GM12872 (cell line): ENCODE measurements at regions not wholly inside any gene's neighbourhood (a gene's known extent, or its start where the extent isn't known, plus 50 kb on each side); places are given as distances from the start of the nearest gene placed in this dataset.

Experiments used
- TF ChIP-seq, protein P1 (sequence below): IDR thresholded peaks from 3 replicates; pipeline ENCODE4 v1.5.1; 2011; ENCODE audit warnings: low read depth, mild to moderate bottlenecking, low read length, moderate library complexity; ENCODE audit not compliant: insufficient read depth

DNA sequence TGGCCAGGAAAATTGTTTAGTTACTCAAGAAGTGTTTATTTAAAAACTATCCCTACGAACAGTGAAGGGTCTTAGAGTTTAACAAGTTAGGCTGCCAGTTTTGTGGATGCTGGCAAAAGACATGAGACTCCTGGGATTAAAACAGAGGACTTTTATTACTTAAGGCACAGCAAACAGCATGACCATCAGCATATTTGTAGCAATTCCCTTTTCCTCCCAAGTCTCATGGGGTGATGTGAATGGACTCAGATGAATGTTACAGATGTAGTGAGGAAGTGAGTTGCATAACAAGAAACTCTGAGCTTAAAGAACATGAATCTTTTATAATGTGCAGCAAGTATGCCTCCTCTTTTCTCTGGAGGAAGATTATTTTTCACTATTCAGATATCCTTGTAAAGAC lies 695.8 kb downstream of the RPS29 start:
- TF ChIP-seq, protein P1, sequence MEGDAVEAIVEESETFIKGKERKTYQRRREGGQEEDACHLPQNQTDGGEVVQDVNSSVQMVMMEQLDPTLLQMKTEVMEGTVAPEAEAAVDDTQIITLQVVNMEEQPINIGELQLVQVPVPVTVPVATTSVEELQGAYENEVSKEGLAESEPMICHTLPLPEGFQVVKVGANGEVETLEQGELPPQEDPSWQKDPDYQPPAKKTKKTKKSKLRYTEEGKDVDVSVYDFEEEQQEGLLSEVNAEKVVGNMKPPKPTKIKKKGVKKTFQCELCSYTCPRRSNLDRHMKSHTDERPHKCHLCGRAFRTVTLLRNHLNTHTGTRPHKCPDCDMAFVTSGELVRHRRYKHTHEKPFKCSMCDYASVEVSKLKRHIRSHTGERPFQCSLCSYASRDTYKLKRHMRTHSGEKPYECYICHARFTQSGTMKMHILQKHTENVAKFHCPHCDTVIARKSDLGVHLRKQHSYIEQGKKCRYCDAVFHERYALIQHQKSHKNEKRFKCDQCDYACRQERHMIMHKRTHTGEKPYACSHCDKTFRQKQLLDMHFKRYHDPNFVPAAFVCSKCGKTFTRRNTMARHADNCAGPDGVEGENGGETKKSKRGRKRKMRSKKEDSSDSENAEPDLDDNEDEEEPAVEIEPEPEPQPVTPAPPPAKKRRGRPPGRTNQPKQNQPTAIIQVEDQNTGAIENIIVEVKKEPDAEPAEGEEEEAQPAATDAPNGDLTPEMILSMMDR: no peak

DNA sequence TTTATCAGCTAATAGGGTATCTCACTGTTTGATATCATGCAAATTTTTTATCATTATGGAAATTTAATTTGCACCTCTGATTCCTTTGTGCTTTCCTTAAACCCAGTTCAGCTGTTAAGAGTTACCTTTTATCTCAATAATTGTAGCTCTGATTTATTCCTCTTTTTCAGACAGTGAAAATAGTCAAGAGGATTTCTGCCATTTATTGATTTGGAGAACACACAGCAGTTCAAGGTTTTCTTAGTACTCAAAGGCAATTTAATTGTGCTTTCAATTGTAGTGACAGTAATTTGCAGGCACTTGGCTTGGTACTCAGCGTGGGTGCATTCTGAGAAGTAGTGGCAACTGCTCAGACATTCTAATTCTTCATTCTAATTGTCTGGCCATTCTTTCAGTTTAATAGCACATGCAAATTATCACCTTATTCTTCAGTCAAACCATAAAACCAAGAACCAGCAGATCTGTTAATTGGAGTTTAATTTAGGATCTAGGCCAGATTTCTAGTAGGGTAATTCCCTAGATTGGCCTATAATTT lies 709.3 kb downstream of the RPS29 start:
- TF ChIP-seq, protein P1: no peak

DNA sequence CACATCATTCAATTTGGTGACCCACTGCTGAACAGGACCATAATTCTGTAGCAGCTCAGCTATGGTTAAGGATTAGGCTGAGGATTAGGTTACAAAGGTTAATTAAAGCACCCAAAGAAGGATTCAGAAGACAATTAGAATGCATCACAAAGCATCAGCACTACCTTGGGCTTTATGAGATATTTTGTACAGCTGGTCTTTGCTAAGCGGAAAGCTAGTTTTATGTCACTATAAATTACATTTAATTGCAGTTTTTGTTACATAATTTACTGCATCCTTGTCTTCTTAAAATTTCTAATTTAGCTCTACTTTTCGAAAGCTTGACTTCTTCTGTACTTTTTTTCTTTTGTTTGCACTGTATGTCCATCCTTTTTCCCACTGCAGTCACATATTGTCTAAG lies 711.5 kb downstream of the RPS29 start:
- TF ChIP-seq, protein P1: no peak

DNA sequence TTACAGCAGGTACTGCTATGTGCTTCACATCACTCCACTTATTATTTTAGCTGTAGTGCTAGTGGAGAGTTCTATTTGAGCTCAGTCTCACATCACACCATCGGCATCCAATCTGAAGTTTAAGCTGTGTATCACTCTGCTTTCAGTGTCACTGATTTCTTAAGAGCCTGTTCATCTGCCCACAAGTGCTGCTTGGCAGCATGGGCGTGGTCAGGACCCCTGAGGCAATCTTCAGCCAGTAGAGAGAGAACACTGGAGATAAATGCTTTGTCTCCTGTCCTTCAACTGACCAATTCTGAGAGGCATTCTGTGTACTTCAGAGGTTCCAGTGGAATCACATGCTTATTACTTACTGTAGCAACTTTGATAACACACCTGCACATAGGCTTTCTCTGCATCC lies 728.8 kb downstream of the RPS29 start:
- TF ChIP-seq, protein P1: no peak

DNA sequence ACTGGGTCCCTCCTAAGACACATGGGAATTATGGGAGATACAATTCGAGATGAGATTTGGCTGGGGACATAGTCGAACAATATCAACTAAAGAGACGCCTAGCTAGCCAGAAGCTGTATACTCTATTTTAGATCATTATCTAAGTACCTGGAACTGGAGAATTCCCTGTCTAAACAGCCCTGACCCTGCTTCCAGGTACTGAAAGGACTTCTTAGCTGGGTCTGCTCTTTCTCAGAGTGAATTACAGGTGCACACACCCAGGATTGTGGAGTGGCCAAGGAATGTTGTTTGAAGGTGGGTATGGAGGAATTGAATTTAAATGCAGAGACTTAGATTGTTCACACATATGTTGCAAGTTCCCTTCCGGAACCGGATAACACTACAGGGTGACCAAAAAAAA lies 733.0 kb downstream of the RPS29 start:
- TF ChIP-seq, protein P1: no peak

DNA sequence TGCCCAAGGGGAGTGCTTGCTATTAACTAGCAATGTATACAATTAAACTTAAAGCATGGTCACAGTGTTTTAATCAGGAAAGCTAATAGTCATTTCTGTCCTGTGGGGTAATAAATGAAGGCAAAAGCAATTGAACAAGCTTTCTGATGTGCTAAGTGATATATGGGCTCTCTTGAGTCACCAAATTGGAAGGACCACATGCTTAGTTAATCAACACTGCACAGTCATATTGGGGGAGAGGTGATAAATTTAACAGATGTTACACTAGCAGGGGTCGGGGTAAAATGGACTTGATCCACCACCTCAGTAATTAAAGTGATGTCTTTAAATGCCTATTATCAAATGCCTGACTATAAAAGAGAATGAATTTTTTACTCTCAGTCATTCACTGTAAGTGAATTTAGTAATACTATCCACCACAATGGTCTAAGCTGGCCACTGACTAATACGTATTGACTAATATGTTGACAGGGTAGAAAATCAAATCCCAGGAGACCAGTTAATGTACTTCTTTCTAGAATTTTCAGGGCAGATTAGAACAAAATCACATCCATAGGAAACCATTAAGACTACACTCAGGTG lies 736.3 kb downstream of the RPS29 start:
- TF ChIP-seq, protein P1: no peak

DNA sequence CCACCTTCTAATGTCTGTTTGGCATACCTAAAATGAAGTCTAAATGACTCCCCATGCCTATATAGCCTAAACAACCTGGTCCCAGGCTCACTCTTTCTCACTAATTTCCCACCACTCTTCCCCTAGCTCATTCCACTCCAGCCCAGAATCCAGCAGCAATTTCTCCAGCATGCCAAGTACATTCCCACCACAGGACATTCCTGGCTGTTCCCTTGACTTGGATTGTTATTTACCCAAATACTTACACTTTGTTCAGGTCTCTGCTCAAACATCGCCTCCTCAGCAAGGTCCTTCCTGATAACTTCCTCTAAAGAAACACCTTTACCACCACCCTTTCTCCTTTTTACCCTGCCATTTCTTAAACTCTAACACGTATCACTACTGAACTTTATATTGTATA lies 743.4 kb downstream of the RPS29 start:
- TF ChIP-seq, protein P1: no peak
